ENCODE measurements at regions not wholly inside any gene's neighbourhood (a gene's known extent, or its start where the extent isn't known, plus 50 kb on each side); places are given as distances from the start of the nearest gene placed in this dataset.
A peak's percentile ranks its signal among the peaks of the same experiment; 100 is the strongest.

- Histone ChIP-seq H2AFZ (ENCODE audit: low read length) (no peak overlapping the region), H3K4me2 (ENCODE audit: low read length) (no peak overlapping the region), H3K4me3 (ENCODE audit: low read depth, low read length, poor library complexity, severe bottlenecking) (no peak overlapping the region), H4K20me1 (ENCODE audit: insufficient read depth, low read length) (no peaks in the 10 kb centered on the region), H3K36me3 (ENCODE audit: insufficient read depth, low read length) (no peaks in the 10 kb centered on the region), H3K79me2 (ENCODE audit: insufficient read depth, low read depth, low read length) (no peaks in the 10 kb centered on the region), H3K27ac (ENCODE audit: low read depth, low read length, poor library complexity, severe bottlenecking) (no peak overlapping the region), H3K9me2 (ENCODE audit: insufficient read depth, low read length) (no peaks in the 10 kb centered on the region), H3K9me3 (ENCODE audit: low read length) (no peaks in the 10 kb centered on the region), H3K4me1 (ENCODE audit: insufficient read depth, low read length, poor library complexity, severe bottlenecking) (no peaks in the 10 kb centered on the region)
- DNase-seq (ENCODE audit: low spot score): no peak
- TF ChIP-seq, protein P1, sequence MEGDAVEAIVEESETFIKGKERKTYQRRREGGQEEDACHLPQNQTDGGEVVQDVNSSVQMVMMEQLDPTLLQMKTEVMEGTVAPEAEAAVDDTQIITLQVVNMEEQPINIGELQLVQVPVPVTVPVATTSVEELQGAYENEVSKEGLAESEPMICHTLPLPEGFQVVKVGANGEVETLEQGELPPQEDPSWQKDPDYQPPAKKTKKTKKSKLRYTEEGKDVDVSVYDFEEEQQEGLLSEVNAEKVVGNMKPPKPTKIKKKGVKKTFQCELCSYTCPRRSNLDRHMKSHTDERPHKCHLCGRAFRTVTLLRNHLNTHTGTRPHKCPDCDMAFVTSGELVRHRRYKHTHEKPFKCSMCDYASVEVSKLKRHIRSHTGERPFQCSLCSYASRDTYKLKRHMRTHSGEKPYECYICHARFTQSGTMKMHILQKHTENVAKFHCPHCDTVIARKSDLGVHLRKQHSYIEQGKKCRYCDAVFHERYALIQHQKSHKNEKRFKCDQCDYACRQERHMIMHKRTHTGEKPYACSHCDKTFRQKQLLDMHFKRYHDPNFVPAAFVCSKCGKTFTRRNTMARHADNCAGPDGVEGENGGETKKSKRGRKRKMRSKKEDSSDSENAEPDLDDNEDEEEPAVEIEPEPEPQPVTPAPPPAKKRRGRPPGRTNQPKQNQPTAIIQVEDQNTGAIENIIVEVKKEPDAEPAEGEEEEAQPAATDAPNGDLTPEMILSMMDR (conservative IDR thresholded peaks at IDR 0.05; ENCODE audit: low read length): no peak
- TF ChIP-seq EZH2phosphoT487 (IDR thresholded peaks at IDR 0.05; ENCODE audit: borderline replicate concordance, low read depth, low read length): no peak
- CTCF ChIA-PET (ENCODE audit: unreplicated experiment): no interaction called here
- POLR2A ChIA-PET: no interaction called here
- BruUV-seq (replicated peaks): no TSS peak
- intact Hi-C loops (cut with micrococcal nuclease; ENCODE audit: unreplicated experiment): no loop called here
These were observed 1525.3 kb upstream of the TMEM132C start for GRCh38 chr12:126741536-126742240.

GRCh38 chr12:126742241-126742641, 1524.7 kb upstream of the TMEM132C start:
- no peak for TF ChIP-seq EZH2phosphoT487 (IDR thresholded peaks at IDR 0.05; ENCODE audit: borderline replicate concordance, low read depth, low read length)
- TF ChIP-seq, protein P1 (conservative IDR thresholded peaks at IDR 0.05; ENCODE audit: low read length): no peak
- H3K9me2 ChIP-seq (ENCODE audit: insufficient read depth, low read length): no peaks in the 10 kb centered on the region
- H3K79me2 ChIP-seq (ENCODE audit: insufficient read depth, low read depth, low read length): no peaks in the 10 kb centered on the region
- no peak for DNase-seq (ENCODE audit: low spot score)
- no peak overlapping the region for H3K4me2 ChIP-seq (ENCODE audit: low read length)
- H3K36me3 ChIP-seq (ENCODE audit: insufficient read depth, low read length): no peaks in the 10 kb centered on the region
- H2AFZ ChIP-seq (ENCODE audit: low read length): no peak overlapping the region
- H4K20me1 ChIP-seq (ENCODE audit: insufficient read depth, low read length): no peaks in the 10 kb centered on the region
- ChIA-PET POLR2A (no interaction called here), CTCF (ENCODE audit: unreplicated experiment) (no interaction called here)
- H3K27ac ChIP-seq (ENCODE audit: low read depth, low read length, poor library complexity, severe bottlenecking): no peak overlapping the region
- intact Hi-C loops (cut with micrococcal nuclease; ENCODE audit: unreplicated experiment): no loop called here
- no peak overlapping the region for H3K4me3 ChIP-seq (ENCODE audit: low read depth, low read length, poor library complexity, severe bottlenecking)
- no TSS peak for BruUV-seq (replicated peaks)
- no peaks in the 10 kb centered on the region for H3K4me1 ChIP-seq (ENCODE audit: insufficient read depth, low read length, poor library complexity, severe bottlenecking)
- no peaks in the 10 kb centered on the region for H3K9me3 ChIP-seq (ENCODE audit: low read length)

GRCh38 chr12:126747530-126748149, 1519.3 kb upstream of the TMEM132C start:
- H3K4me3 ChIP-seq (ENCODE audit: low read depth, low read length, poor library complexity, severe bottlenecking): no peak overlapping the region
- H3K36me3 ChIP-seq (ENCODE audit: insufficient read depth, low read length): no peaks in the 10 kb centered on the region
- intact Hi-C loops (cut with micrococcal nuclease; ENCODE audit: unreplicated experiment): loop anchor here (2.0 kb wide), 1 partner anchor 679 kb away; no protein-coding TSS in a partner anchor
- no peaks in the 10 kb centered on the region for H4K20me1 ChIP-seq (ENCODE audit: insufficient read depth, low read length)
- ChIA-PET POLR2A (no interaction called here), CTCF (ENCODE audit: unreplicated experiment) (interaction anchor here (1.0 kb wide), 1 partner anchor 1564 kb away, joined by 3 read pairs; no protein-coding TSS in a partner anchor)
- no peak for TF ChIP-seq EZH2phosphoT487 (IDR thresholded peaks at IDR 0.05; ENCODE audit: borderline replicate concordance, low read depth, low read length)
- TF ChIP-seq, protein P1 (conservative IDR thresholded peaks at IDR 0.05; ENCODE audit: low read length): peak; percentile 98
- no peaks in the 10 kb centered on the region for H3K9me3 ChIP-seq (ENCODE audit: low read length)
- H3K9me2 ChIP-seq (ENCODE audit: insufficient read depth, low read length): no peaks in the 10 kb centered on the region
- no TSS peak for BruUV-seq (replicated peaks)
- no peak overlapping the region for H3K27ac ChIP-seq (ENCODE audit: low read depth, low read length, poor library complexity, severe bottlenecking)
- H3K4me1 ChIP-seq (ENCODE audit: insufficient read depth, low read length, poor library complexity, severe bottlenecking): no peaks in the 10 kb centered on the region
- no peak overlapping the region for H3K4me2 ChIP-seq (ENCODE audit: low read length)
- H3K79me2 ChIP-seq (ENCODE audit: insufficient read depth, low read depth, low read length): no peaks in the 10 kb centered on the region
- H2AFZ ChIP-seq (ENCODE audit: low read length): no peak overlapping the region
- DNase-seq (ENCODE audit: low spot score): peak; percentile 38
